Left lung (tissue), 4 donors: ENCODE measurements at regions not wholly inside any gene's neighbourhood (a gene's known extent, or its start where the extent isn't known, plus 50 kb on each side); places are given as distances from the start of the nearest gene placed in this dataset.
"Not testable (repeated sequence)": the region's sequence is repeated elsewhere in the genome, so short reads cannot be mapped to it uniquely, and the experiment has no call there.

ENCODE experiments used
- ATAC-seq: fragments of 200-7000 bp; cut with Tn5 transposase; one replicate; pipeline ENCODE4 v1.9.1; 2020; ENCODE audit warnings: moderate library complexity
- DNase-seq, 4 donors: peaks; one replicate each; pipeline ENCODE4 v3.0.0-alpha.2; 2013 to 2020
- H3K27ac ChIP-seq, 2 donors: fragments of 200-600 bp; sonication (generic) in 1 of 2; one replicate each; pipeline versions ENCODE4 v1.5.0 to v1.8.0; 2020 to 2021
- H3K27me3 ChIP-seq, 2 donors: fragments of 200-600 bp; sonication (generic) in 1 of 2; one replicate each; pipeline versions ENCODE4 v1.5.0 to v1.8.0; 2020 to 2021
- H3K36me3 ChIP-seq, 2 donors: fragments of 200-600 bp; sonication (generic) in 1 of 2; one replicate each; pipeline versions ENCODE4 v1.5.0 to v1.8.0; 2020 to 2021
- H3K4me1 ChIP-seq, 2 donors: fragments of 200-600 bp; one replicate each; pipeline ENCODE4 v1.8.0; 2021
- H3K4me3 ChIP-seq, 2 donors: fragments of 200-600 bp; sonication (generic) in 1 of 2; one replicate each; pipeline versions ENCODE4 v1.5.0 to v1.8.0; 2020 to 2021; ENCODE audit warnings: mild to moderate bottlenecking in 1 of 2
- H3K9me3 ChIP-seq, 2 donors: fragments of 200-600 bp; sonication (generic) in 1 of 2; one replicate each; pipeline versions ENCODE4 v1.5.0 to v1.8.0; 2020 to 2021
- intact Hi-C, 2 donors: fragments of 100-400 bp; cut with DNase I; formaldehyde crosslinking; loops; one replicate each; pipeline versions ENCODE4 v1.11.2 to v1.14.2; 2022
- TF ChIP-seq, protein P1 (sequence below), 2 donors: fragments of 200-600 bp; sonication (generic) in 1 of 2; IDR thresholded peaks; one replicate each; pipeline versions ENCODE4 v1.5.0 to v1.8.0; 2021; ENCODE audit warnings: antibody characterized with exemption in 2 of 2
- donor health status: DM: no; HTN: yes; CAD: no.
- donor health status: DM: no; HTN: no; CAD: no.

DNA sequence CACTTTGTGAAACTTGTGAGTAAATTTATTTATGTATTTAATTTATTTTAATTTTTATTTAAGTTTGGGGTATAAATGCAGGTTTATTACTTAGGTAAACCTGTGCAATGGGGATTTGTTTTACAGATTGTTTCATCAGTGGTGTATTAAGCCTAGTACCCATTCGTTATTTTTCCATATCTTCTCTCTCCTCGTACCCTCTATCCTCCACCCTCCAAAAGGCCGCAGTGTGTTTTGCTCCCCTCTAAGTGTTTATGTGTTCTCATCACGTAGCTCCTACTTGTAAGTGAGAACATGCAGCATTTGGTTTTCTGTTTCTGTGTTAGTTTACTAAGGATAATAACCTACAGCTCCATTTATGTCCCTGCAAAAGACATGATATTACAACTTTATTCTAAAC is 145.4 kb upstream of the SMIM30 start:
- no peaks in the 10 kb centered on the region for H3K27me3 ChIP-seq
- DNase-seq: no peak
- intact Hi-C loops: no loop called here

DNA sequence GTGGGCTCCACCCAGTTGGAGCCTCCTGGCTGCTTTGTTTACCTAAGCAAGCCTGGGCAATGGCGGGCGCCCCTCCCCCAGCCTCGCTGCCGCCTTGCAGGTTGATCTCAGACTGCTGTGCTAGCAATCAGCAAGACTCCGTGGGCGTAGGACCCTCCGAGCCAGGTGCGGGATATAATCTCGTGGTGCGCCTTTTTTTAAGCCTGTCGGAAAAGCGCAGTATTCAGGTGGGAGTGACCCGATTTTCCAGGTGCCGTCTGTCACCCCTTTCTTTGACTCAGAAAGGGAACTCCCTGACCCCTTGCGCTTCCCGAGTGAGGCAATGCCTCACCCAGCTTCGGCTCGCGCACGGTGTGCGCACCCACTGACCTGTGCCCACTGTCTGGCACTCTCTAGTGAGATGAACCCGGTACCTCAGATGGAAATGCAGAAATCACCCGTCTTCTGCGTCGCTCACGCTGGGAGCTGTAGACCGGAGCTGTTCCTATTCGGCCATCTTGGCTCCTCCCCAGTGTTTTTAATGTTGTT is 144.9 kb upstream of the SMIM30 start:
- H3K4me3 ChIP-seq, ATAC-seq, intact Hi-C loops, H3K4me1 ChIP-seq, H3K36me3 ChIP-seq, H3K27me3 ChIP-seq, H3K27ac ChIP-seq, DNase-seq: not testable (repeated sequence)
- peaks cover 0 to 11% of the 10 kb centered on the region in 2 donors for H3K9me3 ChIP-seq

More for the DNA sequence above, 145.4 kb upstream of the SMIM30 start:
- Histone ChIP-seq H3K9me3 (peaks cover 0 to 15% of the 10 kb centered on the region in 2 donors), H3K36me3 (no peaks in the 10 kb centered on the region), H3K4me3 (no peak overlapping the region), H3K4me1 (no peaks in the 10 kb centered on the region), H3K27ac (no peak overlapping the region)
- ATAC-seq: no peak
- TF ChIP-seq, protein P1, sequence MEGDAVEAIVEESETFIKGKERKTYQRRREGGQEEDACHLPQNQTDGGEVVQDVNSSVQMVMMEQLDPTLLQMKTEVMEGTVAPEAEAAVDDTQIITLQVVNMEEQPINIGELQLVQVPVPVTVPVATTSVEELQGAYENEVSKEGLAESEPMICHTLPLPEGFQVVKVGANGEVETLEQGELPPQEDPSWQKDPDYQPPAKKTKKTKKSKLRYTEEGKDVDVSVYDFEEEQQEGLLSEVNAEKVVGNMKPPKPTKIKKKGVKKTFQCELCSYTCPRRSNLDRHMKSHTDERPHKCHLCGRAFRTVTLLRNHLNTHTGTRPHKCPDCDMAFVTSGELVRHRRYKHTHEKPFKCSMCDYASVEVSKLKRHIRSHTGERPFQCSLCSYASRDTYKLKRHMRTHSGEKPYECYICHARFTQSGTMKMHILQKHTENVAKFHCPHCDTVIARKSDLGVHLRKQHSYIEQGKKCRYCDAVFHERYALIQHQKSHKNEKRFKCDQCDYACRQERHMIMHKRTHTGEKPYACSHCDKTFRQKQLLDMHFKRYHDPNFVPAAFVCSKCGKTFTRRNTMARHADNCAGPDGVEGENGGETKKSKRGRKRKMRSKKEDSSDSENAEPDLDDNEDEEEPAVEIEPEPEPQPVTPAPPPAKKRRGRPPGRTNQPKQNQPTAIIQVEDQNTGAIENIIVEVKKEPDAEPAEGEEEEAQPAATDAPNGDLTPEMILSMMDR (IDR thresholded peaks at IDR 0.05): no peak

DNA sequence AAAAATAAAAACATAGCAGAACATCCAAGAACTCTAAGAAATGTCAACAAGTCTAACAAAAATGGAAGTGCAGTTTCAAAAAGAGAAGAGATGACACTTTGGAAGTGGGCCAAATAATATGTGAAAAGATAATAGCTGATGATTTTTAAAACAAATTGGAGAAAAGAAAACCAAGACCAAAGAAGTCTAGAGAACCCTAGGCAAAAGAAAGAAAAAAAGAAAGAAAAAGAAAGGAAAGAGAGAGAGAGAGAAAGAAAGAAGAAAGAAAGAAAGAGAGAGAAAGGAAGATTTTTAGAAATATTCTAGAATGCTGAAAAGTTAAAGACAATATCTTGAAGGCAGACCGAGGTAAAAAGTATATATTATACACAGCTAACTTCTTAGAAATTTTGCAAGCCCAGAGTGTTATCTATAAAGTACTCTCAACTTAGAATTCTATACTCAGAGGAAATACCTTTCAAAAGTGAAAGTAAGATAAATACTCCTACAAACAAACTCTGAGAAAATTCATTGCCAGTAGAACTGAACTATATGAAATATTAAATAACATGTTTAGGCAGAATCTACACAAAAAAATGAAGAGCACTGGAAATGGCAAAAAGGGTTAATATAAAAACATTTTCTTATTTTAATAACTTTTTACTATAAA is 138.7 kb upstream of the SMIM30 start:
- DNase-seq (no peak), ATAC-seq (no peak)
- Histone ChIP-seq H3K4me1 (no peaks in the 10 kb centered on the region), H3K27me3 (no peaks in the 10 kb centered on the region), H3K27ac (no peak overlapping the region), H3K9me3 (peaks cover 0 to 4% of the 10 kb centered on the region in 2 donors), H3K36me3 (no peaks in the 10 kb centered on the region), H3K4me3 (no peak overlapping the region)
- TF ChIP-seq, protein P1 (IDR thresholded peaks at IDR 0.05): no peak
- intact Hi-C loops: no loop called here

DNA sequence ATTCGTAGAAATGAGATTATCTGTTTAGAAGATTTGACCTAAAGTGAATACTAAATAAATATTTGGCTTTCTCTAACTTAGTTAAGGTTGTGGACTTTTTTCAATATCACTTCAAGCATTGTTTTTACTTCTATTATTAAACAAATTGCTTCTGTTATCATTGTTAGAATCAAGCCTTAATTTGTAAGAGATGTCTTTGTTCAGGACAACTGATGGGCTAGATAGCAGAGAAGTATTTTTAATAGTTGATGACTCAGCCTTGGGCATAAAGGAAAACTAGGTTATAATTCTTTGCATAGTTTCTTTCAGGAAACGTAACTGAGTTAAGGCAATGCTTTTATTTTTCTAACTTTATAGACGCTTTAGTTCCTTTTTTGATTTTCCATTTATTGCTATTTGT is 128.8 kb upstream of the SMIM30 start:
- H3K4me1 ChIP-seq: no peaks in the 10 kb centered on the region
- TF ChIP-seq, protein P1 (IDR thresholded peaks at IDR 0.05): no peak
- peaks cover 0 to 2% of the 10 kb centered on the region in 2 donors for H3K9me3 ChIP-seq
- no peak overlapping the region for H3K4me3 ChIP-seq
- intact Hi-C loops: no loop called here
- no peak for ATAC-seq
- no peak for DNase-seq
- H3K27ac ChIP-seq: no peak overlapping the region
- no peaks in the 10 kb centered on the region for H3K27me3 ChIP-seq
- H3K36me3 ChIP-seq: no peaks in the 10 kb centered on the region

DNA sequence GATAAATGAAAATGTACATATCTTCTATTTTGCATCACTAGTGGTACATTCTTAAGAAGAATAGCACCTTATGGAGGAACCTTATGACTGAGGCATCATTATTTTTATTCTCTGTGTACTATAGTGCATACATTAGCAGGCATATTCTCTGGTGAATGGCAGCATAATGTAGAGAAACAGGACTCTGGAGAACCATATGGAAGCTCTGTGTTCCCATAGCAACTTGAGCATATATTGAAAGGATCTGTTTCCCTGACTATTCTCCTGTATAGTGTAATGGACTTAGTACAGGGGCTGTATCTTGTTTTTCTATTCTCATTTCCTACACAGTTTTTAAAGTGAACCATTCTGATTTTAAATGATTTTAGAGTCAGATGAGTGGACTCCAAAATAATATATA is 128.4 kb upstream of the SMIM30 start:
- intact Hi-C loops: no loop called here
- Histone ChIP-seq H3K4me1 (no peaks in the 10 kb centered on the region), H3K27me3 (no peaks in the 10 kb centered on the region), H3K36me3 (no peaks in the 10 kb centered on the region), H3K9me3 (no peaks in the 10 kb centered on the region), H3K27ac (no peak overlapping the region), H3K4me3 (no peak overlapping the region)
- ATAC-seq: no peak
- TF ChIP-seq, protein P1 (IDR thresholded peaks at IDR 0.05): no peak
- DNase-seq: no peak

DNA sequence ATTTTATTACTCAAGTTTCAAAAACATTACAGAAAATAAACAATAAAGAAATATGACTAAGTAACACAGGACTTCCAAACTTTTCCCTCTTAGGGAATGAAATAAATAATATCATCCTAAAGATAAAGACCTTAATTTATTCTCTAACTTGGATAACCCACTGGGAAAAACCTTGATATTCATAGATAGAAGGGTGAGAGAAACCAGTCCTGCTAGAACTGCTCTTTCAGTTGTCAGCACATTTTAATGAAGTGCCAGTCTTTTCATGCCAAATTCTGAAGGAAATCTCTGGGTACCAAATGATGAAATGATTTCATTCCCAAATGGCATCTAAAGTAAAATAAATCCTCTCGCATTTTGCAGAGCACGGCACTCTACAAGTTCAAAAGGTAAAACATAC is 114.5 kb upstream of the SMIM30 start:
- intact Hi-C loops: no loop called here
- H3K4me1 ChIP-seq: no peaks in the 10 kb centered on the region
- H3K27ac ChIP-seq: no peak overlapping the region
- no peak overlapping the region for H3K4me3 ChIP-seq
- H3K9me3 ChIP-seq: no peaks in the 10 kb centered on the region
- DNase-seq: no peak
- TF ChIP-seq, protein P1 (IDR thresholded peaks at IDR 0.05): no peak
- H3K36me3 ChIP-seq: no peaks in the 10 kb centered on the region
- no peak for ATAC-seq
- H3K27me3 ChIP-seq: no peaks in the 10 kb centered on the region
